Mesenchymal stem cell (in vitro differentiated cells and primary cell): ENCODE measurements at regions not wholly inside any gene's neighbourhood (a gene's known extent, or its start where the extent isn't known, plus 50 kb on each side); places are given as distances from the start of the nearest gene placed in this dataset.

Experiments used
- DNase-seq: peaks from one replicate; pipeline ENCODE4 v3.0.0-alpha.2; 2013
- H2AFZ ChIP-seq: one replicate; pipeline ENCODE4 v1.6.1; 2013; ENCODE audit warnings: low read depth, mild to moderate bottlenecking, control low read depth, inconsistent platforms, low read length, moderate library complexity
- H2AK5ac ChIP-seq: 2 replicates; pipeline ENCODE4 v1.6.1; 2013; ENCODE audit warnings: low read length, moderate library complexity, mild to moderate bottlenecking, inconsistent platforms; ENCODE audit not compliant: severe bottlenecking
- H2BK120ac ChIP-seq: one replicate; pipeline ENCODE4 v1.6.1; 2013; ENCODE audit warnings: low read depth, mild to moderate bottlenecking, inconsistent platforms, low read length, moderate library complexity
- H2BK12ac ChIP-seq, 2 experiments: one replicate each; pipeline ENCODE4 v1.6.1; 2013; ENCODE audit warnings: inconsistent platforms in 2 of 2, low read length in 2 of 2, mild to moderate bottlenecking in 2 of 2, moderate library complexity in 2 of 2, control low read depth in 1 of 2
- H2BK15ac ChIP-seq: one replicate; pipeline ENCODE4 v1.6.1; 2013; ENCODE audit warnings: mild to moderate bottlenecking, low read depth, inconsistent platforms; ENCODE audit not compliant: poor library complexity, severe bottlenecking
- H2BK5ac ChIP-seq: 2 replicates; pipeline ENCODE4 v1.6.1; 2013; ENCODE audit warnings: low read depth, mild to moderate bottlenecking, low read length, control low read depth, inconsistent platforms; ENCODE audit not compliant: poor library complexity, severe bottlenecking
- H3K14ac ChIP-seq, 2 experiments: one replicate each; pipeline ENCODE4 v1.6.1; 2013; ENCODE audit warnings: inconsistent platforms in 2 of 2, low read length in 2 of 2, control low read depth in 1 of 2, mild to moderate bottlenecking in 1 of 2, moderate library complexity in 1 of 2
- H3K18ac ChIP-seq, 2 experiments: one replicate each; pipeline ENCODE4 v1.6.1; 2013; ENCODE audit warnings: inconsistent platforms in 2 of 2, low read length in 2 of 2, control low read depth in 1 of 2, low read depth in 1 of 2, mild to moderate bottlenecking in 1 of 2
- H3K23ac ChIP-seq, 2 experiments: one replicate each; pipeline ENCODE4 v1.6.1; 2013; ENCODE audit warnings: inconsistent platforms in 2 of 2, low read length in 2 of 2, mild to moderate bottlenecking in 2 of 2, moderate library complexity in 2 of 2, control low read depth in 1 of 2
- H3K27ac ChIP-seq: 2 replicates; pipeline ENCODE4 v1.5.1; 2013; ENCODE audit warnings: mild to moderate bottlenecking, moderate library complexity, low read length, control low read depth, inconsistent platforms; ENCODE audit not compliant: poor library complexity, severe bottlenecking
- H3K27me3 ChIP-seq, 2 experiments: 2 replicates each; pipeline versions ENCODE4 v1.6.1 to v1.7.0; 2013; ENCODE audit warnings: low read length in 2 of 2, mild to moderate bottlenecking in 2 of 2, moderate library complexity in 2 of 2, control low read depth in 1 of 2, inconsistent platforms in 1 of 2; ENCODE audit not compliant: control insufficient read depth in 1 of 2, insufficient read depth in 1 of 2
- H3K36me3 ChIP-seq, 2 experiments: 2 replicates each; pipeline versions ENCODE4 v1.6.1 to v1.7.0; 2013; ENCODE audit warnings: low read length in 2 of 2, control low read depth in 1 of 2, inconsistent platforms in 1 of 2, low read depth in 1 of 2, mild to moderate bottlenecking in 1 of 2; ENCODE audit not compliant: insufficient read depth in 2 of 2, control insufficient read depth in 1 of 2
- H3K4ac ChIP-seq, 2 experiments: one replicate each; pipeline ENCODE4 v1.6.1; 2013; ENCODE audit warnings: inconsistent platforms in 2 of 2, low read length in 2 of 2, mild to moderate bottlenecking in 2 of 2, moderate library complexity in 2 of 2, control low read depth in 1 of 2, low read depth in 1 of 2
- H3K4me1 ChIP-seq: 2 replicates; pipeline ENCODE4 v1.6.1; 2013; ENCODE audit warnings: low read depth, low read length, control low read depth; ENCODE audit not compliant: control insufficient read depth, insufficient read depth
- H3K4me2 ChIP-seq: 2 replicates; pipeline ENCODE4 v1.6.1; 2013; ENCODE audit warnings: low read length, mild to moderate bottlenecking, inconsistent platforms; ENCODE audit not compliant: poor library complexity, severe bottlenecking
- H3K4me3 ChIP-seq, 2 experiments: 2 replicates each; pipeline versions ENCODE4 v1.5.1 to v1.7.0; 2013; ENCODE audit warnings: low read length in 2 of 2, mild to moderate bottlenecking in 2 of 2, control low read depth in 1 of 2, low read depth in 1 of 2; ENCODE audit not compliant: insufficient read depth in 1 of 2
- H3K79me1 ChIP-seq: replicated peaks from 2 replicates; pipeline ENCODE4 v1.6.1; 2013; ENCODE audit warnings: mild to moderate bottlenecking, control low read depth, low read length, inconsistent platforms; ENCODE audit not compliant: poor library complexity, severe bottlenecking
- H3K9ac ChIP-seq: 2 replicates; pipeline ENCODE4 v1.7.0; 2013; ENCODE audit warnings: mild to moderate bottlenecking, low read length, moderate library complexity
- H3K9me3 ChIP-seq: 2 replicates; pipeline ENCODE4 v1.7.0; 2013; ENCODE audit warnings: mild to moderate bottlenecking, low read length; ENCODE audit not compliant: control insufficient read depth
- H4K8ac ChIP-seq: one replicate; pipeline ENCODE4 v1.6.1; 2013; ENCODE audit warnings: inconsistent platforms, mild to moderate bottlenecking, low read length, moderate library complexity
- H4K91ac ChIP-seq: one replicate; pipeline ENCODE4 v1.6.1; 2013; ENCODE audit warnings: mild to moderate bottlenecking, low read length, inconsistent platforms
- WGBS: methylation state at CpG from one replicate; pipeline ENCODE4 v1.1.7; 2013; ENCODE audit warnings: mixed read lengths; 5-methylcytosine and 5-hydroxymethylcytosine counted together

DNA sequence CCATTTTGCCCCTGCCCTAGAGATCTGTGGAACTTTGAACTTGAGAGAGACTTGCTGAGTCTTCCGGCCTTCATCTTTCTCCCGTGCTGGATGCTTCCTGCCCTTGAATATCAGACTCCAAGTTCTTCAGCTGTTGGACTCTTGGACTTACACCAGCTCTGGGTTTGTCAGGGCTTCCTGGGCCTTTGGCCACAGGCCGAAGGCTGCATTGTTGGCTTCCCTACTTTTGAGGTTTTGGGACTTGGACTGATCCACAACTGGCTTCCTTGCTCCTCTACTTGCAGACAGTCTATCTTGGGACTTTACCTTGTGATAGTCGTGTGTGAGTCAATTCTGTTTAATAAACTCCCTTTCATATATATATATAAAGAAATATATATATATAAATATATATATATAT is 1071.0 kb downstream of the ADGRL3 start:
- H3K9me3 ChIP-seq, result peaks cover 12% of the 10 kb centered on the region
- WGBS, result 96% methylated on average over 3 of the region's 4 CpGs
- no peak overlapping the region for H3K4ac ChIP-seq
- H4K8ac ChIP-seq, result no peak overlapping the region
- H3K79me1 ChIP-seq, result no peaks in the 10 kb centered on the region
- H3K4me1 ChIP-seq, result no peaks in the 10 kb centered on the region
- no peak overlapping the region for H2AK5ac ChIP-seq
- H2BK12ac ChIP-seq, result no peak overlapping the region
- no peak overlapping the region for H2BK15ac ChIP-seq
- no peaks in the 10 kb centered on the region for H3K27me3 ChIP-seq
- no peak overlapping the region for H3K4me3 ChIP-seq
- no peak overlapping the region for H2AFZ ChIP-seq
- H3K9ac ChIP-seq, result no peak overlapping the region
- H4K91ac ChIP-seq, result no peak overlapping the region
- H2BK120ac ChIP-seq, result no peak overlapping the region
- H3K4me2 ChIP-seq, result no peak overlapping the region
- no peak overlapping the region for H3K23ac ChIP-seq
- DNase-seq, result no peak
- no peak overlapping the region for H3K27ac ChIP-seq
- no peaks in the 10 kb centered on the region for H3K36me3 ChIP-seq
- no peak overlapping the region for H3K14ac ChIP-seq
- no peak overlapping the region for H3K18ac ChIP-seq
- no peak overlapping the region for H2BK5ac ChIP-seq

- Histone ChIP-seq H2AK5ac (no peak overlapping the region), H4K91ac (no peak overlapping the region), H3K14ac (no peak overlapping the region), H4K8ac (no peak overlapping the region), H2BK15ac (no peak overlapping the region), H3K18ac (no peak overlapping the region), H3K4me3 (no peak overlapping the region), H2BK12ac (no peak overlapping the region), H2AFZ (no peak overlapping the region), H3K23ac (no peak overlapping the region), H3K27ac (no peak overlapping the region), H3K4ac (no peak overlapping the region), H2BK5ac (no peak overlapping the region), H3K4me1 (no peaks in the 10 kb centered on the region), H3K36me3 (no peaks in the 10 kb centered on the region), H3K79me1 (no peaks in the 10 kb centered on the region), H3K27me3 (no peaks in the 10 kb centered on the region), H3K9ac (no peak overlapping the region), H3K4me2 (no peak overlapping the region), H2BK120ac (no peak overlapping the region), H3K9me3 (peaks cover 6% of the 10 kb centered on the region)
- 96% methylated on average over 3 of the region's 4 CpGs for WGBS
- DNase-seq, result no peak
Measured at GRCh38 chr4:62269918-62270317, 1069.8 kb downstream of the ADGRL3 start.

DNA sequence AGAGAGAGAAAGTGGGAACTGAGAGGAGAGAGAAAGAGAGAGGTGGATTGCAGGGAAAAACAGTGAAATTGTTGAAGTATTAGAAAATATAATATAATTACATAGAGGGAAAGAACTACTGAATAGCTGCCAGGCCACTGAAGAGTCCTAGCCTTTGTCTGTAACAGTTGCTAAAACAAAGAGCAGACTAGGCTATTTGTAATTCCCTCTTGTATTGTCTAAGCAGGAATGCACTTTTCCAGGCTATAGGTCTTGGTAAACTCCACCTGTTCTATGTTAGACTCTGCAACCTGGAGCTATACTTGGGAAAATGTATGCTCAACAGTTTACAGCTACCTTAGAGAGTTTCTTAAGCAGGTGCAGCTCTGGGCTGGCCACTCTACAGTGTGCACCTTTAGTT is 1063.3 kb downstream of the ADGRL3 start:
- no peak overlapping the region for H3K4me3 ChIP-seq
- no peak overlapping the region for H4K91ac ChIP-seq
- no peaks in the 10 kb centered on the region for H3K27me3 ChIP-seq
- no peak overlapping the region for H3K23ac ChIP-seq
- DNase-seq, result no peak
- H3K9me3 ChIP-seq, result peaks cover 2% of the 10 kb centered on the region
- no peak overlapping the region for H2BK15ac ChIP-seq
- H2AK5ac ChIP-seq, result no peak overlapping the region
- no peak overlapping the region for H2BK120ac ChIP-seq
- no peak overlapping the region for H3K14ac ChIP-seq
- no peak overlapping the region for H2BK5ac ChIP-seq
- no peak overlapping the region for H3K18ac ChIP-seq
- no peak overlapping the region for H3K27ac ChIP-seq
- no peak overlapping the region for H3K4ac ChIP-seq
- no peak overlapping the region for H2AFZ ChIP-seq
- H3K79me1 ChIP-seq, result no peaks in the 10 kb centered on the region
- no peak overlapping the region for H2BK12ac ChIP-seq
- no peak overlapping the region for H3K4me2 ChIP-seq
- H3K9ac ChIP-seq, result no peak overlapping the region
- no peaks in the 10 kb centered on the region for H3K36me3 ChIP-seq
- H4K8ac ChIP-seq, result no peak overlapping the region
- H3K4me1 ChIP-seq, result no peaks in the 10 kb centered on the region

DNA sequence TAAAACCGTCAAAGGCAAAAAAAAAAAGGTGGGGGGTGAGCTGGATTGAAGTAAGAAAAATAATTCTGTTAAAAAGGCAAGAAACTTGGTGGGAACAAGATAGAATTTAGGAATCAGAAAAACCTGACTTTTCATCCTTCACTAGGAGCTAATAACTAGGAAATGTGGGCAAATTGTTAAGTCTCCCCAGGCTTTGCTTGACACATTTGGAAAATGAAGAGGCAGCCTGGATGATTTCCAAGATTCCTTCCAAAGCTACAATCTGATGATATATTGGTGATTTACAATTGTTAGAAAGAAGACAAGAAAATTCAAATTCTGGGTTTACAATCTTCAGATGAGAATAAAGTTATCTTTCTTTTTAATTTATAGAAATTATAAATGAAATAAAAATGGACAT is 1062.5 kb downstream of the ADGRL3 start:
- H3K4me1 ChIP-seq, result no peaks in the 10 kb centered on the region
- no peaks in the 10 kb centered on the region for H3K79me1 ChIP-seq
- H2BK12ac ChIP-seq, result no peak overlapping the region
- H3K36me3 ChIP-seq, result no peaks in the 10 kb centered on the region
- H3K4me3 ChIP-seq, result no peak overlapping the region
- H3K9ac ChIP-seq, result no peak overlapping the region
- peaks cover 2% of the 10 kb centered on the region for H3K9me3 ChIP-seq
- 73% methylated on average over 1 of the region's 1 CpG for WGBS
- no peak overlapping the region for H2AFZ ChIP-seq
- no peak overlapping the region for H3K27ac ChIP-seq
- no peak overlapping the region for H3K23ac ChIP-seq
- no peak overlapping the region for H3K14ac ChIP-seq
- H3K4ac ChIP-seq, result no peak overlapping the region
- H3K4me2 ChIP-seq, result no peak overlapping the region
- H3K18ac ChIP-seq, result no peak overlapping the region
- H4K91ac ChIP-seq, result no peak overlapping the region
- no peaks in the 10 kb centered on the region for H3K27me3 ChIP-seq
- DNase-seq, result no peak
- no peak overlapping the region for H2BK15ac ChIP-seq
- no peak overlapping the region for H4K8ac ChIP-seq
- H2BK5ac ChIP-seq, result no peak overlapping the region
- H2BK120ac ChIP-seq, result no peak overlapping the region
- no peak overlapping the region for H2AK5ac ChIP-seq
